HepG2 (cell line): ENCODE measurements at regions not wholly inside any gene's neighbourhood (a gene's known extent, or its start where the extent isn't known, plus 50 kb on each side); places are given as distances from the start of the nearest gene placed in this dataset.

Source experiments
- MXI1 ChIP-seq: IDR thresholded peaks from 3 replicates; pipeline ENCODE4 v1.6.1; 2012; ENCODE audit warnings: low read depth, low read length, inconsistent platforms, borderline replicate concordance
- MYNN ChIP-seq: sonication (generic); formaldehyde crosslinking; IDR thresholded peaks from 2 replicates; pipeline ENCODE4 v1.4.0; 2020; ENCODE audit warnings: mild to moderate bottlenecking, low read depth, missing genetic modification reagents
- ZNF329 ChIP-seq: sonication (generic); formaldehyde crosslinking; IDR thresholded peaks from 2 replicates; pipeline ENCODE4 v1.9.0; 2021; ENCODE audit warnings: low read depth, mild to moderate bottlenecking, missing genetic modification reagents
- ZNF543 ChIP-seq: sonication (generic); formaldehyde crosslinking; IDR thresholded peaks from 2 replicates; pipeline ENCODE4 v1.4.0; 2020; ENCODE audit warnings: mild to moderate bottlenecking, missing genetic modification reagents
- ZNF660 ChIP-seq: sonication (generic); formaldehyde crosslinking; IDR thresholded peaks from 2 replicates; pipeline ENCODE4 v1.5.1; 2020; ENCODE audit warnings: mild to moderate bottlenecking, low read depth, missing genetic modification reagents, borderline replicate concordance
- ZNF749 ChIP-seq: sonication (generic); formaldehyde crosslinking; IDR thresholded peaks from 2 replicates; pipeline ENCODE4 v1.8.0; 2022; ENCODE audit warnings: mild to moderate bottlenecking, missing genetic modification reagents, moderate library complexity, borderline replicate concordance
- TF ChIP-seq, protein P1 (sequence below): sonication (generic); formaldehyde crosslinking; IDR thresholded peaks from 2 replicates; pipeline ENCODE4 v1.5.0; 2020; ENCODE audit warnings: mild to moderate bottlenecking, missing genetic modification reagents, borderline replicate concordance
- TF ChIP-seq, protein P2 (sequence below): sonication (generic); formaldehyde crosslinking; conservative IDR thresholded peaks from 2 replicates; pipeline ENCODE4 v1.8.0; 2022; ENCODE audit warnings: missing genetic modification reagents
- TF ChIP-seq, protein P3 (sequence below), 2 experiments: fragments of 450-650 bp in 1 of 2; sonication (generic) in 1 of 2; formaldehyde crosslinking in 1 of 2; IDR thresholded peaks; 2 replicates each; pipeline versions ENCODE4 v1.6.1 to v1.8.0; 2016 to 2022; ENCODE audit warnings: antibody characterized with exemption in 1 of 2, mild to moderate bottlenecking in 1 of 2, missing genetic modification reagents in 1 of 2
- TF ChIP-seq, protein P4 (sequence below): sonication (generic); formaldehyde crosslinking; IDR thresholded peaks from 2 replicates; pipeline ENCODE4 v1.8.1; 2023; ENCODE audit warnings: mild to moderate bottlenecking, moderate library complexity, missing genetic modification reagents

DNA sequence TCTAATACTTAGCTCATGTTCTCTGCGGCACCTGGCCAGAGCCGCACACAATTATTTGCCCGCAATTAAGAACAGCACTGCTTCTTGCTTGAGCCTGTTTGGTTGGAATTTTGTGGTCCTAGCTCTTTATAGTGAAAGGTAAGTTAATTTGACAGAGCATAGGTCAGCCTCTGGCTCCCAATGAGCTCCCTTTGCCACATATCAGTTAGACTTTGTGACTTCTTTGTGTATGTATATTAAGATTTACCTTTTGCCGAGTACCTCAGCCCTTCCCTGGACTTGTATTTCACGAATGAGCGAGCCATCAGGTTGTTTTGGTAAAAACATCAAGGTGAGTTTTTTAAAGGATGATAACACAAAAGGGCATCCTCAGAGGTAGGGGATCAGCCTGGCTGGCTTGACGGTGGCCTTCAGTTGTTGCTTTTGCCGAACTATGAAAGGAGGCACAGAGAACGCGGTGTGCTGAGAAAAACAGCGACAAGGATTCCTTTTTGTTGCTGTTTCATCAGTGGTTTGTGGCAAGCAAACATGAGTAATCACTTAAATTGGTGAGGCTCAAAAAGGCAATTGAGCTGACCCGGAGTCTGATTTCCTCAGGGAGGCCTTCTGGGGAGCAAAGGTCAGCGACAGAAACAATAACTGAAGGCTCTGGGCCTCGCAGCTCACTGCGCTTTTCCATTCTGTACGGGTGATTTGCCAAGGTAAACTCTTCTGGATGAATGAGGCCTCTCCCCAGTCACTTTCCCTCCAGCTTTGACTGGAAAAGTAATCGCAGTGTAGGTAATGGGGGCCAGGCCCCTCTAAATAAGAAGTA lies 163.6 kb downstream of the HS3ST3A1 start (continued):
- TF ChIP-seq, protein P1, sequence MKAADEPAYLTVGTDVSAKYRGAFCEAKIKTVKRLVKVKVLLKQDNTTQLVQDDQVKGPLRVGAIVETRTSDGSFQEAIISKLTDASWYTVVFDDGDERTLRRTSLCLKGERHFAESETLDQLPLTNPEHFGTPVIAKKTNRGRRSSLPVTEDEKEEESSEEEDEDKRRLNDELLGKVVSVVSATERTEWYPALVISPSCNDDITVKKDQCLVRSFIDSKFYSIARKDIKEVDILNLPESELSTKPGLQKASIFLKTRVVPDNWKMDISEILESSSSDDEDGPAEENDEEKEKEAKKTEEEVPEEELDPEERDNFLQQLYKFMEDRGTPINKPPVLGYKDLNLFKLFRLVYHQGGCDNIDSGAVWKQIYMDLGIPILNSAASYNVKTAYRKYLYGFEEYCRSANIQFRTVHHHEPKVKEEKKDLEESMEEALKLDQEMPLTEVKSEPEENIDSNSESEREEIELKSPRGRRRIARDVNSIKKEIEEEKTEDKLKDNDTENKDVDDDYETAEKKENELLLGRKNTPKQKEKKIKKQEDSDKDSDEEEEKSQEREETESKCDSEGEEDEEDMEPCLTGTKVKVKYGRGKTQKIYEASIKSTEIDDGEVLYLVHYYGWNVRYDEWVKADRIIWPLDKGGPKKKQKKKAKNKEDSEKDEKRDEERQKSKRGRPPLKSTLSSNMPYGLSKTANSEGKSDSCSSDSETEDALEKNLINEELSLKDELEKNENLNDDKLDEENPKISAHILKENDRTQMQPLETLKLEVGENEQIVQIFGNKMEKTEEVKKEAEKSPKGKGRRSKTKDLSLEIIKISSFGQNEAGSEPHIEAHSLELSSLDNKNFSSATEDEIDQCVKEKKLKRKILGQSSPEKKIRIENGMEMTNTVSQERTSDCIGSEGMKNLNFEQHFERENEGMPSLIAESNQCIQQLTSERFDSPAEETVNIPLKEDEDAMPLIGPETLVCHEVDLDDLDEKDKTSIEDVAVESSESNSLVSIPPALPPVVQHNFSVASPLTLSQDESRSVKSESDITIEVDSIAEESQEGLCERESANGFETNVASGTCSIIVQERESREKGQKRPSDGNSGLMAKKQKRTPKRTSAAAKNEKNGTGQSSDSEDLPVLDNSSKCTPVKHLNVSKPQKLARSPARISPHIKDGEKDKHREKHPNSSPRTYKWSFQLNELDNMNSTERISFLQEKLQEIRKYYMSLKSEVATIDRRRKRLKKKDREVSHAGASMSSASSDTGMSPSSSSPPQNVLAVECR, result 0 out of 2 replicates have a peak, but pooled peaks have one; percentile 26
- TF ChIP-seq ZNF329 (CRISPR knock-in tag), result no peak
- no peak for TF ChIP-seq MXI1
- TF ChIP-seq, protein P2, sequence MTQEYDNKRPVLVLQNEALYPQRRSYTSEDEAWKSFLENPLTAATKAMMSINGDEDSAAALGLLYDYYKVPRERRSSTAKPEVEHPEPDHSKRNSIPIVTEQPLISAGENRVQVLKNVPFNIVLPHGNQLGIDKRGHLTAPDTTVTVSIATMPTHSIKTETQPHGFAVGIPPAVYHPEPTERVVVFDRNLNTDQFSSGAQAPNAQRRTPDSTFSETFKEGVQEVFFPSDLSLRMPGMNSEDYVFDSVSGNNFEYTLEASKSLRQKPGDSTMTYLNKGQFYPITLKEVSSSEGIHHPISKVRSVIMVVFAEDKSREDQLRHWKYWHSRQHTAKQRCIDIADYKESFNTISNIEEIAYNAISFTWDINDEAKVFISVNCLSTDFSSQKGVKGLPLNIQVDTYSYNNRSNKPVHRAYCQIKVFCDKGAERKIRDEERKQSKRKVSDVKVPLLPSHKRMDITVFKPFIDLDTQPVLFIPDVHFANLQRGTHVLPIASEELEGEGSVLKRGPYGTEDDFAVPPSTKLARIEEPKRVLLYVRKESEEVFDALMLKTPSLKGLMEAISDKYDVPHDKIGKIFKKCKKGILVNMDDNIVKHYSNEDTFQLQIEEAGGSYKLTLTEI (CRISPR knock-in tag), result no peak
- TF ChIP-seq ZNF660 (CRISPR knock-in tag), result no peak
- TF ChIP-seq, protein P3, sequence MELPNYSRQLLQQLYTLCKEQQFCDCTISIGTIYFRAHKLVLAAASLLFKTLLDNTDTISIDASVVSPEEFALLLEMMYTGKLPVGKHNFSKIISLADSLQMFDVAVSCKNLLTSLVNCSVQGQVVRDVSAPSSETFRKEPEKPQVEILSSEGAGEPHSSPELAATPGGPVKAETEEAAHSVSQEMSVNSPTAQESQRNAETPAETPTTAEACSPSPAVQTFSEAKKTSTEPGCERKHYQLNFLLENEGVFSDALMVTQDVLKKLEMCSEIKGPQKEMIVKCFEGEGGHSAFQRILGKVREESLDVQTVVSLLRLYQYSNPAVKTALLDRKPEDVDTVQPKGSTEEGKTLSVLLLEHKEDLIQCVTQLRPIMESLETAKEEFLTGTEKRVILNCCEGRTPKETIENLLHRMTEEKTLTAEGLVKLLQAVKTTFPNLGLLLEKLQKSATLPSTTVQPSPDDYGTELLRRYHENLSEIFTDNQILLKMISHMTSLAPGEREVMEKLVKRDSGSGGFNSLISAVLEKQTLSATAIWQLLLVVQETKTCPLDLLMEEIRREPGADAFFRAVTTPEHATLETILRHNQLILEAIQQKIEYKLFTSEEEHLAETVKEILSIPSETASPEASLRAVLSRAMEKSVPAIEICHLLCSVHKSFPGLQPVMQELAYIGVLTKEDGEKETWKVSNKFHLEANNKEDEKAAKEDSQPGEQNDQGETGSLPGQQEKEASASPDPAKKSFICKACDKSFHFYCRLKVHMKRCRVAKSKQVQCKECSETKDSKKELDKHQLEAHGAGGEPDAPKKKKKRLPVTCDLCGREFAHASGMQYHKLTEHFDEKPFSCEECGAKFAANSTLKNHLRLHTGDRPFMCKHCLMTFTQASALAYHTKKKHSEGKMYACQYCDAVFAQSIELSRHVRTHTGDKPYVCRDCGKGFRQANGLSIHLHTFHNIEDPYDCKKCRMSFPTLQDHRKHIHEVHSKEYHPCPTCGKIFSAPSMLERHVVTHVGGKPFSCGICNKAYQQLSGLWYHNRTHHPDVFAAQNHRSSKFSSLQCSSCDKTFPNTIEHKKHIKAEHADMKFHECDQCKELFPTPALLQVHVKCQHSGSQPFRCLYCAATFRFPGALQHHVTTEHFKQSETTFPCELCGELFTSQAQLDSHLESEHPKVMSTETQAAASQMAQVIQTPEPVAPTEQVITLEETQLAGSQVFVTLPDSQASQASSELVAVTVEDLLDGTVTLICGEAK (IDR thresholded peaks at IDR 0.05), result no peak
- TF ChIP-seq, protein P3 (CRISPR knock-in tag; IDR thresholded peaks at IDR 0.05), result peak; percentile 64; the same call in 1 of the 2 replicates
- 0 out of 2 replicates have a peak, but pooled peaks have one; percentile 57 for TF ChIP-seq ZNF543 (CRISPR knock-in tag)
- TF ChIP-seq, protein P4, sequence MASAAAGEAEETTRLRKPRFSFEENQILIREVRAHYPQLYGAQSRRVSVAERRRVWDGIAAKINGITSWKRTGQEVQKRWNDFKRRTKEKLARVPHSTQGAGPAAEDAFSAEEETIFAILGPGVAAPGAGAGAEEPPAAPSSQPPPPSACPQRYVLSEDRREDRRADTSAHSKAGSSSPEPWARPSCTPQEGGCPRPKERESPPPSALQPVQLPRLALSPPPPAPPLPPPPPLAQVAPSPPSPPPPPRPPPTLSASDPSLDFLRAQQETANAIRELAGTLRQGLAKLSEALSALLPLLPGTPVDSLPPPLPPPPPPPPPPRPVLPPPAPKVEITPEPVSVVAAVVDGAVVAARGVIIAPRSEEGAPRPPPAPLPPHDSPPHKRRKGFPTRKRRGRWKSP, result peak; percentile 68
- no peak for TF ChIP-seq MYNN
- TF ChIP-seq ZNF749 (CRISPR knock-in tag), result no peak
